Natural killer cell treated with Interleukin-12 subunit alpha and Interleukin-12 subunit beta and Interleukin-15 and Interleukin-18, amount 100 ng/mL, for 72 hours (primary cell): ENCODE measurements at regions not wholly inside any gene's neighbourhood (a gene's known extent, or its start where the extent isn't known, plus 50 kb on each side); places are given as distances from the start of the nearest gene placed in this dataset.

Experiments used
- ATAC-seq, 2 donors: fragments of 150-1000 bp; cut with Tn5 transposase in 1 of 2; sonication (Bioruptor Pico), chemical (Tn5 transposase) in 1 of 2; 2 replicates each; pipeline ENCODE4 v1.10.0; 2021
- DNase-seq: peaks from one replicate; pipeline ENCODE4 v3.0.0; 2022; ENCODE audit warnings: low spot score
- H3K27ac Mint-ChIP-seq, 2 donors: 1 replicate in 1 of 2; 2 replicates in 1 of 2; pipeline ENCODE4 v1.8.0; 2022; ENCODE audit warnings: mixed read lengths in 2 of 2, mild to moderate bottlenecking in 1 of 2, moderate library complexity in 1 of 2
- H3K27me3 Mint-ChIP-seq, 2 donors: 1 replicate in 1 of 2; 2 replicates in 1 of 2; pipeline ENCODE4 v1.8.0; 2022; ENCODE audit warnings: mixed read lengths in 2 of 2
- H3K36me3 Mint-ChIP-seq: one replicate; pipeline ENCODE4 v1.8.0; 2022; ENCODE audit warnings: mixed read lengths
- H3K4me1 Mint-ChIP-seq, 2 donors: 1 replicate in 1 of 2; 2 replicates in 1 of 2; pipeline ENCODE4 v1.8.0; 2022; ENCODE audit warnings: low read depth in 2 of 2, mixed read lengths in 2 of 2, mild to moderate bottlenecking in 1 of 2
- H3K4me3 Mint-ChIP-seq: one replicate; pipeline ENCODE4 v1.8.0; 2022; ENCODE audit warnings: mixed read lengths
- H3K9me3 Mint-ChIP-seq: 2 replicates; pipeline ENCODE4 v1.8.0; 2022; ENCODE audit warnings: mixed read lengths

- no peaks in the 10 kb centered on the region for H3K4me1 Mint-ChIP-seq
- H3K36me3 Mint-ChIP-seq = no peaks in the 10 kb centered on the region
- H3K4me3 Mint-ChIP-seq = no peak overlapping the region
- DNase-seq (no peak), ATAC-seq (no peak)
- H3K9me3 Mint-ChIP-seq = peaks cover 2% of the 10 kb centered on the region
- H3K27ac Mint-ChIP-seq = no peak overlapping the region
- H3K27me3 Mint-ChIP-seq = no peaks in the 10 kb centered on the region
Observed at GRCh38 chr13:76189882-76190519, 553.9 kb downstream of the LMO7 start.

- Mint-ChIP-seq H3K4me3 (no peak overlapping the region), H3K27ac (no peak overlapping the region), H3K27me3 (no peaks in the 10 kb centered on the region), H3K4me1 (no peaks in the 10 kb centered on the region), H3K36me3 (no peaks in the 10 kb centered on the region), H3K9me3 (peaks cover 3% of the 10 kb centered on the region)
- ATAC-seq (no peak), DNase-seq (no peak)
Observed at GRCh38 chr13:76175961-76176725, 540.0 kb downstream of the LMO7 start.

GRCh38 chr13:76168661-76169060, 532.5 kb downstream of the LMO7 start:
- DNase-seq (no peak), ATAC-seq (no peak)
- no peaks in the 10 kb centered on the region for H3K36me3 Mint-ChIP-seq
- H3K27ac Mint-ChIP-seq = no peak overlapping the region
- no peaks in the 10 kb centered on the region for H3K4me1 Mint-ChIP-seq
- peaks cover 14% of the 10 kb centered on the region for H3K9me3 Mint-ChIP-seq
- H3K27me3 Mint-ChIP-seq = no peaks in the 10 kb centered on the region
- no peak overlapping the region for H3K4me3 Mint-ChIP-seq

GRCh38 chr13:76164290-76164689, 528.2 kb downstream of the LMO7 start:
- Mint-ChIP-seq H3K36me3 (no peaks in the 10 kb centered on the region), H3K27me3 (no peaks in the 10 kb centered on the region), H3K4me3 (no peak overlapping the region), H3K4me1 (no peaks in the 10 kb centered on the region), H3K9me3 (peaks cover 17% of the 10 kb centered on the region), H3K27ac (no peak overlapping the region)
- DNase-seq (no peak), ATAC-seq (no peak)

- no peak for DNase-seq
- no peak overlapping the region for H3K27ac Mint-ChIP-seq
- no peaks in the 10 kb centered on the region for H3K36me3 Mint-ChIP-seq
- ATAC-seq = no peak
- H3K27me3 Mint-ChIP-seq = no peaks in the 10 kb centered on the region
- H3K9me3 Mint-ChIP-seq = peaks cover 14% of the 10 kb centered on the region
- no peaks in the 10 kb centered on the region for H3K4me1 Mint-ChIP-seq
- H3K4me3 Mint-ChIP-seq = no peak overlapping the region
Observed at GRCh38 chr13:76163761-76164160, 527.6 kb downstream of the LMO7 start.

- no peaks in the 10 kb centered on the region for H3K4me1 Mint-ChIP-seq
- peaks cover 13% of the 10 kb centered on the region for H3K9me3 Mint-ChIP-seq
- H3K4me3 Mint-ChIP-seq = no peak overlapping the region
- no peak overlapping the region for H3K27ac Mint-ChIP-seq
- no peaks in the 10 kb centered on the region for H3K36me3 Mint-ChIP-seq
- no peaks in the 10 kb centered on the region for H3K27me3 Mint-ChIP-seq
- DNase-seq (no peak), ATAC-seq (no peak)
Observed at GRCh38 chr13:76160961-76161925, 525.1 kb downstream of the LMO7 start.

- Mint-ChIP-seq H3K4me1 (no peaks in the 10 kb centered on the region), H3K9me3 (peaks cover 9% of the 10 kb centered on the region), H3K27me3 (no peaks in the 10 kb centered on the region), H3K27ac (no peak overlapping the region), H3K36me3 (no peaks in the 10 kb centered on the region), H3K4me3 (no peak overlapping the region)
- DNase-seq = no peak
- no peak for ATAC-seq
Observed at GRCh38 chr13:76160506-76160905, 524.4 kb downstream of the LMO7 start.

- Mint-ChIP-seq H3K27ac (no peak overlapping the region), H3K4me1 (no peaks in the 10 kb centered on the region), H3K36me3 (no peaks in the 10 kb centered on the region), H3K9me3 (peaks cover 9% of the 10 kb centered on the region), H3K27me3 (no peaks in the 10 kb centered on the region), H3K4me3 (no peak overlapping the region)
- no peak for ATAC-seq
- no peak for DNase-seq
Observed at GRCh38 chr13:76157926-76158325, 521.8 kb downstream of the LMO7 start.

GRCh38 chr13:76153239-76153638, 517.1 kb downstream of the LMO7 start:
- ATAC-seq = no peak
- no peaks in the 10 kb centered on the region for H3K4me1 Mint-ChIP-seq
- H3K27me3 Mint-ChIP-seq = no peaks in the 10 kb centered on the region
- H3K36me3 Mint-ChIP-seq = no peaks in the 10 kb centered on the region
- peaks cover 7% of the 10 kb centered on the region for H3K9me3 Mint-ChIP-seq
- no peak overlapping the region for H3K4me3 Mint-ChIP-seq
- DNase-seq = no peak
- H3K27ac Mint-ChIP-seq = no peak overlapping the region

GRCh38 chr13:76148926-76149325, 512.8 kb downstream of the LMO7 start:
- no peak overlapping the region for H3K27ac Mint-ChIP-seq
- no peaks in the 10 kb centered on the region for H3K36me3 Mint-ChIP-seq
- ATAC-seq (no peak), DNase-seq (no peak)
- H3K4me1 Mint-ChIP-seq = no peaks in the 10 kb centered on the region
- H3K9me3 Mint-ChIP-seq = peaks cover 8% of the 10 kb centered on the region
- H3K4me3 Mint-ChIP-seq = no peak overlapping the region
- H3K27me3 Mint-ChIP-seq = no peaks in the 10 kb centered on the region

GRCh38 chr13:76148374-76148773, 512.2 kb downstream of the LMO7 start:
- ATAC-seq (no peak), DNase-seq (no peak)
- H3K36me3 Mint-ChIP-seq = no peaks in the 10 kb centered on the region
- no peaks in the 10 kb centered on the region for H3K27me3 Mint-ChIP-seq
- no peaks in the 10 kb centered on the region for H3K4me1 Mint-ChIP-seq
- peaks cover 3% of the 10 kb centered on the region for H3K9me3 Mint-ChIP-seq
- no peak overlapping the region for H3K27ac Mint-ChIP-seq
- H3K4me3 Mint-ChIP-seq = no peak overlapping the region

GRCh38 chr13:76132532-76132931, 496.4 kb downstream of the LMO7 start:
- H3K4me1 Mint-ChIP-seq = no peaks in the 10 kb centered on the region
- H3K27me3 Mint-ChIP-seq = no peaks in the 10 kb centered on the region
- peaks cover 9% of the 10 kb centered on the region for H3K9me3 Mint-ChIP-seq
- ATAC-seq (no peak), DNase-seq (no peak)
- no peak overlapping the region for H3K4me3 Mint-ChIP-seq
- no peak overlapping the region for H3K27ac Mint-ChIP-seq
- H3K36me3 Mint-ChIP-seq = no peaks in the 10 kb centered on the region

- Mint-ChIP-seq H3K27ac (no peak overlapping the region), H3K36me3 (no peaks in the 10 kb centered on the region), H3K27me3 (no peaks in the 10 kb centered on the region), H3K4me1 (no peaks in the 10 kb centered on the region), H3K9me3 (peaks cover 5% of the 10 kb centered on the region), H3K4me3 (no peak overlapping the region)
- no peak for DNase-seq
- ATAC-seq = no peak
Observed at GRCh38 chr13:76131551-76131950, 495.4 kb downstream of the LMO7 start.
